Endothelial cell of umbilical vein (primary cell): ENCODE measurements at regions not wholly inside any gene's neighbourhood (a gene's known extent, or its start where the extent isn't known, plus 50 kb on each side); places are given as distances from the start of the nearest gene placed in this dataset.

ENCODE experiments used
- BruUV-seq: library from RNA; stranded (reverse); fragments of 400-500 nt; replicated peaks from 2 replicates; lab custom pipeline; 2021; lab: Mats Ljungman, UMichigan
- CTCF ChIA-PET: fragments of 300-600, 350-600 bp; sonication (Branson Sonifier 250); formaldehyde crosslinking; loops from one replicate; lab custom pipeline; 2021; ENCODE audit warnings: antibody characterized with exemption, inconsistent platforms; lab: Charles Lee
- POLR2A ChIA-PET: fragments of 300-600, 350-600 bp; sonication (Branson Sonifier 250); formaldehyde crosslinking; loops from one replicate; lab custom pipeline; 2021; ENCODE audit warnings: antibody characterized with exemption, inconsistent platforms; lab: Charles Lee
- DNase-seq: peaks from one replicate; pipeline ENCODE4 v3.0.0-alpha.2; 2011; ENCODE audit warnings: low read depth, low spot score
- FAIRE-seq: peaks from 2 replicates; lab custom pipeline; 2011; peaks lifted over from hg19 to GRCh38; lab: Jason Lieb, UNC
- H2AFZ ChIP-seq: 2 replicates; pipeline ENCODE4 v1.6.0; 2012; ENCODE audit warnings: low read depth, low read length, control low read depth, inconsistent platforms
- H3K27ac ChIP-seq: 2 replicates; pipeline ENCODE4 v1.5.1; 2011; ENCODE audit warnings: low read depth, mild to moderate bottlenecking, control low read depth, low read length, moderate library complexity; ENCODE audit not compliant: insufficient read depth
- H3K27me3 ChIP-seq, 2 experiments: 2 replicates each; pipeline versions ENCODE4 v1.6.0 to v1.6.1; 2011; ENCODE audit warnings: low read length in 2 of 2, mixed read lengths in 1 of 2; ENCODE audit not compliant: control insufficient read depth in 2 of 2, insufficient read depth in 2 of 2
- H3K36me3 ChIP-seq, 2 experiments: 2 replicates in 1 of 2; 3 replicates in 1 of 2; pipeline ENCODE4 v1.5.1; 2011; ENCODE audit warnings: low read length in 2 of 2, mild to moderate bottlenecking in 1 of 2, moderate library complexity in 1 of 2; ENCODE audit not compliant: control insufficient read depth in 2 of 2, insufficient read depth in 2 of 2; ENCODE audit errors: extremely low read depth in 1 of 2
- H3K4me1 ChIP-seq: 3 replicates; pipeline ENCODE4 v1.5.1; 2011; ENCODE audit warnings: mild to moderate bottlenecking, low read length; ENCODE audit not compliant: control insufficient read depth, insufficient read depth; ENCODE audit errors: extremely low read depth
- H3K4me2 ChIP-seq: 2 replicates; pipeline ENCODE4 v1.6.1; 2011; ENCODE audit warnings: low read length, control low read depth, mixed read lengths; ENCODE audit not compliant: insufficient read depth
- H3K4me3 ChIP-seq, 3 experiments: fragments of 200-600 bp in 1 of 3; sonication (generic), shearing (Covaris generic) in 1 of 3; replicated peaks in 1 of 3; 2 replicates each; pipeline ENCODE4 v1.5.1; 2011 to 2016; ENCODE audit warnings: control low read depth in 3 of 3, low read length in 3 of 3, mild to moderate bottlenecking in 2 of 3, inconsistent platforms in 1 of 3, low read depth in 1 of 3, moderate library complexity in 1 of 3; ENCODE audit not compliant: insufficient read depth in 1 of 3
- H3K79me2 ChIP-seq: 2 replicates; pipeline ENCODE4 v1.6.0; 2012; ENCODE audit warnings: low read length, inconsistent platforms; ENCODE audit not compliant: control insufficient read depth, insufficient read depth
- H3K9ac ChIP-seq: replicated peaks from 2 replicates; pipeline ENCODE3; 2011; ENCODE audit warnings: low read length, control low read depth; ENCODE audit not compliant: insufficient read depth; ENCODE audit errors: extremely low read depth
- H3K9me1 ChIP-seq: replicated peaks from 3 replicates; pipeline ENCODE4 v1.6.0; 2011; ENCODE audit warnings: mild to moderate bottlenecking, low read length; ENCODE audit not compliant: control insufficient read depth, insufficient read depth; ENCODE audit errors: extremely low read depth
- H3K9me3 ChIP-seq: replicated peaks from 2 replicates; pipeline ENCODE4 v1.5.1; 2012; ENCODE audit warnings: low read length, inconsistent platforms; ENCODE audit not compliant: control insufficient read depth, insufficient read depth
- H4K20me1 ChIP-seq: replicated peaks from 2 replicates; pipeline ENCODE3; 2011; ENCODE audit warnings: mild to moderate bottlenecking, low read length; ENCODE audit not compliant: control insufficient read depth, insufficient read depth; ENCODE audit errors: extremely low read depth
- EZH2 ChIP-seq: IDR thresholded peaks from 2 replicates; pipeline ENCODE4 v1.6.1; 2012; ENCODE audit warnings: borderline replicate concordance, low read depth, mild to moderate bottlenecking, moderate library complexity, low read length, inconsistent platforms; ENCODE audit not compliant: severe bottlenecking
- FOS ChIP-seq: IDR thresholded peaks from 2 replicates; pipeline ENCODE4 v1.6.1; 2011; ENCODE audit warnings: mild to moderate bottlenecking, low read length, moderate library complexity, borderline replicate concordance; ENCODE audit not compliant: insufficient read depth
- GATA2 ChIP-seq: IDR thresholded peaks from 2 replicates; pipeline ENCODE4 v1.7.0; 2011; ENCODE audit warnings: low read depth, mild to moderate bottlenecking, moderate library complexity, mixed read lengths, low read length; ENCODE audit not compliant: insufficient read length, insufficient read depth
- JUN ChIP-seq: IDR thresholded peaks from 2 replicates; pipeline ENCODE4 v1.6.1; 2011; ENCODE audit warnings: borderline replicate concordance, low read depth; ENCODE audit not compliant: insufficient read length, insufficient read depth
- MAX ChIP-seq: IDR thresholded peaks from 2 replicates; pipeline ENCODE4 v1.6.1; 2011; ENCODE audit not compliant: insufficient read depth, insufficient read length
- MYC ChIP-seq: IDR thresholded peaks from one replicate; pipeline ENCODE4 v1.6.1; 2011; ENCODE audit warnings: mild to moderate bottlenecking, low read depth, low read length
- POLR2AphosphoS5 ChIP-seq: IDR thresholded peaks from 2 replicates; pipeline ENCODE4 v1.6.1; 2012; ENCODE audit warnings: low read depth, mild to moderate bottlenecking, control low read depth, low read length, moderate library complexity; ENCODE audit not compliant: insufficient read depth
- dilution Hi-C: fragments of 300-500 bp; cut with MboI; formaldehyde crosslinking; loops from one replicate; pipeline ENCODE4 v1.15.0; 2019; ENCODE audit warnings: low sequenced_read_pairs; ENCODE audit not compliant: extremely low pct_ligation_motif_present
- intact Hi-C: fragments of 100-400 bp; cut with micrococcal nuclease; formaldehyde crosslinking; loops from one replicate; pipeline ENCODE4 v1.10.0; 2022

- ChIA-PET POLR2A (no interaction called here), CTCF (interaction anchor here (1.0 to 1.8 kb wide), 3 partner anchors 9 to 368 kb away, joined by 3 to 5 read pairs (median 5); no protein-coding TSS in a partner anchor)
- no peak overlapping the region for H2AFZ ChIP-seq
- H4K20me1 ChIP-seq: no peaks in the 10 kb centered on the region
- no peak overlapping the region for H3K4me3 ChIP-seq
- intact Hi-C loops (no loop called here), dilution Hi-C loops (no loop called here)
- H3K9me1 ChIP-seq: no peaks in the 10 kb centered on the region
- H3K9me3 ChIP-seq: no peaks in the 10 kb centered on the region
- no peaks in the 10 kb centered on the region for H3K27me3 ChIP-seq
- BruUV-seq: no TSS peak
- H3K4me1 ChIP-seq: no peaks in the 10 kb centered on the region
- H3K36me3 ChIP-seq: no peaks in the 10 kb centered on the region
- DNase-seq (no peak), FAIRE-seq (no peak)
- H3K27ac ChIP-seq: no peak overlapping the region
- H3K79me2 ChIP-seq: no peaks in the 10 kb centered on the region
- TF ChIP-seq POLR2AphosphoS5 (no peak), FOS (no peak), JUN (no peak), MAX (no peak), EZH2 (no peak), GATA2 (no peak), MYC (no peak)
- no peak overlapping the region for H3K9ac ChIP-seq
- no peak overlapping the region for H3K4me2 ChIP-seq
These were observed 81.5 kb upstream of the COL3A1 start for GRCh38 chr2:188892636-188893035.

DNA sequence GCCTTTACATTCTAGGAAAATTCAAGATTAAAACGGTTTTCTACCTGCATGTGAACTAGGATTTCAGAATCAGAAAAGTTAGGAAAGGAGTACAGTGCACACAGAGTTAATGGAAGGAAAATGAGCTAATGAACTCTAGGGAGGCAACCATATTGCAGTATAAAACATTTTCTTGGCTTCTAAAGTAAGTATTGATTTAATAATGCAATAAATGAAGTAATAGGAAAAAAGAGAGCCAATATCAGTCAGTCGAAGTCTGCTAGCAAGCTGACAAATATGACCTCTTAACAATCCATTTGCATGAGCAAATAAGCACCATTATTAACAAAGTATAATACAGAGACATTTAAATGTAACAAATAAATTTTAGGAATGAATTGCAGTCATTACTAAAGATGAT lies 80.2 kb upstream of the COL3A1 start:
- no TSS peak for BruUV-seq
- FAIRE-seq: no peak
- CTCF ChIA-PET: interaction anchor here (1.7 to 1.8 kb wide), 2 partner anchors 10 to 369 kb away, joined by 5 read pairs; no protein-coding TSS in a partner anchor

More for the DNA sequence above, 80.2 kb upstream of the COL3A1 start:
- Histone ChIP-seq H3K4me3 (no peak overlapping the region), H3K9ac (no peak overlapping the region), H3K79me2 (no peaks in the 10 kb centered on the region), H3K27me3 (no peaks in the 10 kb centered on the region), H3K27ac (no peak overlapping the region), H3K36me3 (no peaks in the 10 kb centered on the region), H2AFZ (no peak overlapping the region), H4K20me1 (no peaks in the 10 kb centered on the region), H3K9me1 (no peaks in the 10 kb centered on the region), H3K4me2 (no peak overlapping the region), H3K4me1 (no peaks in the 10 kb centered on the region), H3K9me3 (no peaks in the 10 kb centered on the region)
- dilution Hi-C loops (no loop called here), intact Hi-C loops (no loop called here)
- no peak for TF ChIP-seq MYC
- DNase-seq: no peak
- POLR2A ChIA-PET: no interaction called here
